Activated naive CD4-positive, alpha-beta T cell treated with Interleukin-2 at 50 U/mL for 16 hours (primary cell): ENCODE measurements at regions not wholly inside any gene's neighbourhood (a gene's known extent, or its start where the extent isn't known, plus 50 kb on each side); places are given as distances from the start of the nearest gene placed in this dataset.
"Not testable (repeated sequence)": the region's sequence is repeated elsewhere in the genome, so short reads cannot be mapped to it uniquely, and the experiment has no call there.

Source experiments
- DNase-seq: peaks from one replicate; pipeline ENCODE4 v3.0.0-alpha.2; 2020

DNA sequence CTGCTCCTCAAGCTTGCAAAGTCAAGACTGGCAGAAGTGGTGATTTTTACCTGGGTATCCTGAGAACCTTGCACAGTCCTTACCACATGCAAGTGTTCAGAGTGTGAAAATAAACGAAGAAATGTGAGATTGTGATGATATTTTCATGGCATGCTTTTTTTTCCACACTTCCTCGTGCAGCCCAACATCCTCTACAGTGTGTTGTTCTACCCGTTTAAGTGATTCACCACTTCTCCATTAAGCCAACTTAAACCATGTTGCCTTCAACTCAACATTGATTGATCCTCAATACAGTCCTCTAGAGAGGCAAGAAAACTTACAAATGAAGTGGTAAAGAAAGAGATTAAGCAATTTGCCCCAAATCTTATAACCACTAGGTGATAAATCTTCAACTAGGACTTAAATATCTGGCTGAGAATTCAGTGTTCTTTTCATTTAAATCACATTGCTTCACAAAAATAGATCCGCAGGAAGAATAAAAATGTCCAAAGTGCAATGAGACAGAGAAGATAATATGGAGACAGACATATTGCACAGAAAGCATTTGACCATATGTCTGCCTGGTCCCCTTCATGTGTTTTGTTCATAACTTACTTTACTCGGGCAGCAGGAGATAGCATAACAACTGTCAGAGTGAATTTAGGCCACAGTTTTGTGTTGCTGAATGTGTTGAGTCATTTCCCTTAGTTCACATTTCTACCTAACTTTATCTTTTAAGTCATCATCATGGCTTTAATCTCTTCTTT, 75.8 kb upstream of the PARP8 start:
- not testable (repeated sequence) for DNase-seq

DNA sequence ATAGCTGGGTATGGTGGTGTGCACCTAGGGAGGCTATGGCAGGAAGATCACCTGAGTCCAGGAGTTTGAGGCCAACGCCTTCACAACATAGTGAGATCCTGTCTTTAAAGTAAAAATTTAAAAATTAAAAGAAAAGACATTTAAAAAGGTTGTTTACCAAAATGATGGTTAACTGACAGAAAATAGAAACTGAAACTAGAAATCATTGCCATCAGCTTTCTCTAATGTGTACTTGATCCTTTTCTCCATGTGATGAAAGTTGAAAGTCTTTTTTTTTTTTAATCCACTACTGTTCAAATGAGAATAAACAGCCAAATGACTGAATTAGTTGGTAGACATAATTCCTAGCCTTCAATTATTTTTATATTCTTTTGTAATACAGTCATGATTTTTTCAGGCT, 75.1 kb upstream of the PARP8 start:
- DNase-seq, result not testable (repeated sequence)

DNA sequence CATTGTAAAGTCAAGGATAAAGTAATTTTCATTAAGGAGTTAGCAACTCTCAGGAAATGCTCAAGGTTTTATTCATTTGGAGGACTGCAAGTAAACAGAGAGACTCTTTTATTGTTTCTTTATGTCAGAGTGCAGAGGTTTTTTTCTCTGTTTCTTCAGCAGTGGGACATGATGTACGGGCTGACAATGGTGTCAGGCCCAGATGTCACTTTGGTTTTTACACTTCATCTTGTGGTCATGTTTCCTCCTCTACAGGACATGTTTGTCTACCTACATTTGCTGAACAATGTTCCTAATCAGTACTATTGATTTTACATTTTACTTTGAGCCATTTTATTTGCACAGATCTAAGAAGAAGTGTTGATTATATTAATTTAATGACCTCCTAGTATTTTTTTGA, 72.8 kb upstream of the PARP8 start:
- DNase-seq, result no peak

DNA sequence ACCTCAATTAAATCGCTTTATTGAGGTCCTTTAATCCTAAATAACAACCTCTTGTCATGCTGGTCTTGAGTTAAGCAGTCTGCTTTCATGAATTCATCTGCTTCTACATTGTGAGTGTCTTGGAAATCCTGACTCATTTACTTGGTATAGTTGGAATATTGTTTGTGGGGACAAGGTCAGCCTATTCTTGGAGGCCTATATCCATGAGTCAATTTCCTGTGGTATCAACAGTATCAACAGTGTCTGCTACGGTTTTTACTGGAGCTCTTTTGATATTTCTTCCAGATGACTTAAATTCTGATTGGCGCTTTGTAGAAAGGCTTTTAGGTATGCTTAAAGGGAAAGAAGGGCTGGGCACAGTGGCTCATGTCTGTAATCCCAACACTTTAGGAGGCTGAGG, 71.2 kb upstream of the PARP8 start:
- no peak for DNase-seq

DNA sequence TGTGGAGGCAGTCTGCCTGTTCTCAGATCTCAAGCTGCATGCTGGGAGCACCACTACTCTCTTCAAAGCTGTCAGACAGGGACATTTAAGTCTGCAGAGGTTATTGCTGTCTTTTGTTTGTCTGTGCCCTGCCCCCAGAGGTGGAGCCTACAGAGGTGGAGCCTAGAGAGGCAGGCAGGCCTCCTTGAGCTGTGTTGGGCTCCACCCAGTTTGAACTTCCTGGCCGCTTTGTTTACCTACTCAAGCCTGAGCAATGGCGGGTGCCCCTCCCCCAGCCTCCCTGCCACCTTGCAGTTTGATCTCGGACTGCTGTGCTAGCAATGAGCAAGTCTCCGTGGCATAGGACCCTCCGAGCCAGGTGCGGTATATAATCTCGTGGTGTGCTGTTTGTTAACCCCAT, 64.9 kb upstream of the PARP8 start:
- not testable (repeated sequence) for DNase-seq

DNA sequence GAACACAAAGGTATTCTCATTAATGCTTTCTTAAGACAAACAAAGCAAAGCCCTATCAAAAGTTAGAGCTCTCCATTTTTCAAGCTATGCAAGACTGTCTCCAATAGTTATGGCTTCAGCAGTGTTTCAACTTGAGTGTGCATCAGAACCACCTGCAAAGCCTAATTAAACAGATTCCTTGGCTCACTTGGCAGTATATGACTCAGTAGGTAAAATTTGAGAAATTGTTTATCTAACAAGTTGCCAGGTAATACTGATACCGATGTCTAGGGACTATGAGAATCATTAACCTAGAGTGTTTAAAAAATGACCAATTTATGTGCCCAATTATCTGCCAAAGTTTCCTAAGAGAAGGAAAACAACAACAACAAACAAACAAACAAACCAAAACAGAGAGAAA, 60.3 kb upstream of the PARP8 start:
- no peak for DNase-seq

DNA sequence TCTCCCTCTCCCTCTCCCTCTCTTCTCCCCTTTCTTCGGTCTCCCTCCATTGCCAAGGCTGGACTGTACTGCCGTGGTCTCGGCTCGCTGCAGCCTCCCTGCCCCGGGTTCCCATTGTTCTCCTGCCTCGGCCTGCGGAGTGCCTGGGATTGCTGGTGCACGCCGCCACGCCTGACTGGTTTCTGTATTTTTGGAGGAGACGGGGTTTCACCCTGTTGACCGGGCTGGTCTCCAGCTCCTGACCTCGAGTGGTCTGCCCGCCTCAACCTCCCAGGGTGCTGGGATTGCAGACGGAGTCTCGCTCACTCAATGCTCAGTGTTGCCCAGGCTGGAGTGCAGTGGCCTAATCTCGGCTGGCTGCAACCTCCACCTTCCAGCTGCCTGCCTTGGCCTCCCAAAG, 59.0 kb upstream of the PARP8 start:
- DNase-seq, result not testable (repeated sequence)

DNA sequence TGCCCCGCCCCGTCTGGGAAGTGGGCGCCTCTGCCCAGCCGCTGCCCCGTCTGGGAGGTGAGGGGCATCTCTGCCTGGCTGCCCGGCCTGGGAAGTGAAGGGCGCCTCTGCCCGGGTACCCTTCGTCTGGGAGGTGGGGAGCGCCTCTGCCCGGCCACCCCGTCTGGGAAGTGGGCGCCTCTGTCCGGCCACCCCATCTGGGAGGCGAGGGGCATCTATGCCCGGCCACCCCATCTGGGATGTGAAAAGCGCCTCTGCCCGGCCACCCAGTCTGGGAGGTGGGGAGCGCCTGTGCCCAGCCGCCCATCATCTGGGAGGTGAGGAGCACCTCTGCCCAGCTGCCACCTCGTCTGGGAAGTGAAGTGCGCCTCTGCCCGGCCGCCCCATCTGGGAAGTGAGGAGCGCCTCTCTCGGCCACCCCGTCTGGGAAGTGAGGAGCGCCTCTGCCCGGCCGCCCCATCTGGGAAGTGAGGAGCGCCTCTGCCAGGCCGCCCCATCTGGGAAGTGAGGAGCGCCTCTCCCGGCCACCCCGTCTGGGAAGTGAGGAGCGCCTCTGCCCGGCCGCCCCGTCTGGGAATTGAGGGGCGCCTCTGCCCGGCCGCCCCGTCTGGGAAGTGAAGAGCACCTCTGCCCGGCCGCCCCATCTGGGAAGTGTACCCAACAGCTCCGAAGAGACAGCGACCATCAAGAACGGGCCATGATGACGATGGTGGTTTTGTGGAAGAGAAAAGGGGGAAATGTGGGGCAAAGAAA, 58.3 kb upstream of the PARP8 start:
- DNase-seq, result not testable (repeated sequence)

DNA sequence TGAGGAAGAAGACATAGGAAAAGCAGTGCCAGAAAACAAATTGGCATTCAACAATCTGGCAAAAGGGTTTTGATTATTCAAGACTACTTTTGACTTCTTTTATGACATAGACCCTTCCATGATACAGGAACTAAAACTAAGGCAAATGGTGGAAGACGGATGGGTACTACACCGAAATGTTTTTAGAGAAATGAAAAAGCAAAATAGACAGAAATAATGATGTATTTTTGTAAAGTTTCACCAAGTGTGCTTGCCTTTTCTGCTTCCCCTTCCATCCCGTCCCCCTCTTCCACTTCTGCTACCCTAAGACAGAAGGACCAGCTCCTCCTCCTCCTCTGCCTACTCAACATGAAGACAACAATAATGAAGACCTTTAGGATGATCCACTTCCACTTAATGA, 53.4 kb upstream of the PARP8 start:
- DNase-seq, result not testable (repeated sequence)
